ENCODE measurements at regions not wholly inside any gene's neighbourhood (a gene's known extent, or its start where the extent isn't known, plus 50 kb on each side); places are given as distances from the start of the nearest gene placed in this dataset.

DNA sequence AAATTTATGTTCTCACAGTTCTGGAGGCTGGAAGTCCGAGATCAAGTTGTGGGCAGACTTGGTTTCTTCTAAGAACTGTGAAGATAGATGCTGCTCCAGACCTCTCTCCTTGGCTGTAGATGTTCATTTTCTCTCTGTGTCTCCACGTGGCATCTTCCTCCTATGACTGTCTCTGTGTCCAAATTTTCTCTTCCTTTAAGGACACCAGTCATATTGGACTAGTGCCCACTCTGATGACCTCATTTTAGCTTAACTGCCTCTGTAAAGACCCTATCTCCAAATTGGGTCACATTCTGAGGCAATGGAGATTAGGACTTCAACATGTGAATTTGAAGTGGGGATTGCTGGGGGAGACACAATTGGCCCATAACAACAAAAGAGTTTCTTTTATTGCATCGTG is 125.3 kb upstream of the ETS2 start:
- H3K9me3 ChIP-seq (ENCODE audit: low read depth, low read length) = no peaks in the 10 kb centered on the region
- H3K27ac ChIP-seq = no peak overlapping the region
- H3K36me3 ChIP-seq (ENCODE audit: insufficient read depth, low read length) = no peaks in the 10 kb centered on the region
- H3K4me3 ChIP-seq = no peak overlapping the region
- H3K9ac ChIP-seq (ENCODE audit: insufficient read length) = no peak overlapping the region
- TF ChIP-seq FOXP2 (optimal IDR thresholded peaks at IDR 0.05; ENCODE audit: control extremely low read depth, extremely low read length, insufficient read depth) (no peak), POLR2AphosphoS5 (IDR thresholded peaks at IDR 0.05; ENCODE audit: borderline replicate concordance, low read depth, low read length) (no peak)
- no peak for DNase-seq (ENCODE audit: low read depth, low spot score)

DNA sequence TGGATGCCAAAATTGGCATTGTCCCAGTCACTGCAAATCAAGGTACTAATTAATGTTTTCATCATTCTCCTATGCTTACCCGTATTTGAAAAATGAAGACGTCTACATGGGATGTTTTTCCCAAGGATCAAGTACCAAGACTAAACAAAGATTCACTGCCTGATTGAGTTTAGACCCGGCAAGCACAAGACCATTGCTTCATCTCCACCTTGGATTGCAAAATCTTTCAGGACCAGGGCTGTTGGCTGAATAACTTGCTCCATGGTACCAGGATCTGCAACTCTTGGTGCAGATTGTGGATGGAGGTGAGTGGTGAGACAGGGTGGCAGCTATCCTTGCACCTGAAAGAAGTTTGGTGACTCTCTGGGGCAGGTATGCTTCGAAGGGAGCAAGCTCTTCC is 122.5 kb upstream of the ETS2 start:
- Histone ChIP-seq H3K4me3 (no peak overlapping the region), H3K9ac (ENCODE audit: insufficient read length) (no peak overlapping the region), H3K36me3 (ENCODE audit: insufficient read depth, low read length) (no peaks in the 10 kb centered on the region), H3K27ac (no peak overlapping the region), H3K9me3 (ENCODE audit: low read depth, low read length) (no peaks in the 10 kb centered on the region)
- DNase-seq (ENCODE audit: low read depth, low spot score) = no peak
- TF ChIP-seq EZH2 (IDR thresholded peaks at IDR 0.05) (no peak), FOXP2 (optimal IDR thresholded peaks at IDR 0.05; ENCODE audit: control extremely low read depth, extremely low read length, insufficient read depth) (no peak), POLR2AphosphoS5 (IDR thresholded peaks at IDR 0.05; ENCODE audit: borderline replicate concordance, low read depth, low read length) (no peak)

DNA sequence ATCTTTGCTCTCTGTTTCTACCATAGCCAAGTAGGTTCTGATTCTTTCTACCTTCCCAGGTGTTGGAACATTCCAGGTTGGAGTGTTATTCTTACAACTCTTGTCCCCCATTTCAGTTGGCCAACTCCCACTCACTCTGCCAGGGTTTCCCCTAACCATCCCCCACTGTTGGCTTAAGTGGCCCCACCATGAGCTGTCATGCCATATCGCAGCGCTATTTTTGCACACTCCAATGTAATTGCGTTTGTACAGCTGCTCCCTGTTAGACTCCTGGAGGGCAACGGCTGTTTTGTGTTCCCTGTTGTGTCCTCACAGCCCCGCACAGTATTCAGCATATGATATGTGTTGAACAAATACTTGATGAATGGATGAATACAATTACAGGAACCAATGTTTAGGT is 117.7 kb upstream of the ETS2 start:
- Histone ChIP-seq H3K27ac (no peak overlapping the region), H3K4me3 (no peak overlapping the region), H3K9me3 (ENCODE audit: low read depth, low read length) (no peaks in the 10 kb centered on the region), H3K9ac (ENCODE audit: insufficient read length) (no peak overlapping the region), H3K36me3 (ENCODE audit: insufficient read depth, low read length) (no peaks in the 10 kb centered on the region)
- TF ChIP-seq FOXP2 (optimal IDR thresholded peaks at IDR 0.05; ENCODE audit: control extremely low read depth, extremely low read length, insufficient read depth) = no peak
- TF ChIP-seq POLR2AphosphoS5 (IDR thresholded peaks at IDR 0.05; ENCODE audit: borderline replicate concordance, low read depth, low read length) = no peak
- TF ChIP-seq EZH2 (IDR thresholded peaks at IDR 0.05) = no peak
- no peak for DNase-seq (ENCODE audit: low read depth, low spot score)

DNA sequence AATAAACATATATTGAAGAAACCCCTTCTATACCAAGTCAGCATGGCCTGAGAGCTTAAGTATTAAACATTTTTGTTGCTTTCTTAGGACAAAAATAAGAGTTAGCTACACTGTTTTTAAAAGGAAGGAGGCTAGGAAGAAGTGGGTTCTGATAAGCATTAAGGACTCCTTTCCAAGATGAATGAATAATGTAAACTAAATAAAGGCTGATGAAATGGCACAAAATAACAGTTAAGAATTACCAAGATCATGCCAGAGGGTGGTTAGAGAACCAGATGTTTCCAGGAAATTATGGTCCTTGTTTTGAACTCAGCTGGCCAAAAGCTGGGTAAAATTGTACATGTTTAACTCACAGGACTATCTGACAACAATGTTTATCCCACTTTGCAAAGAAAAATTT is 114.1 kb upstream of the ETS2 start:
- Histone ChIP-seq H3K9me3 (ENCODE audit: low read depth, low read length) (no peaks in the 10 kb centered on the region), H3K4me3 (no peak overlapping the region), H3K9ac (ENCODE audit: insufficient read length) (no peak overlapping the region), H3K27ac (no peak overlapping the region), H3K36me3 (ENCODE audit: insufficient read depth, low read length) (no peaks in the 10 kb centered on the region)
- TF ChIP-seq FOXP2 (optimal IDR thresholded peaks at IDR 0.05; ENCODE audit: control extremely low read depth, extremely low read length, insufficient read depth) (no peak), POLR2AphosphoS5 (IDR thresholded peaks at IDR 0.05; ENCODE audit: borderline replicate concordance, low read depth, low read length) (no peak), EZH2 (IDR thresholded peaks at IDR 0.05) (no peak)
- DNase-seq (ENCODE audit: low read depth, low spot score) = no peak

DNA sequence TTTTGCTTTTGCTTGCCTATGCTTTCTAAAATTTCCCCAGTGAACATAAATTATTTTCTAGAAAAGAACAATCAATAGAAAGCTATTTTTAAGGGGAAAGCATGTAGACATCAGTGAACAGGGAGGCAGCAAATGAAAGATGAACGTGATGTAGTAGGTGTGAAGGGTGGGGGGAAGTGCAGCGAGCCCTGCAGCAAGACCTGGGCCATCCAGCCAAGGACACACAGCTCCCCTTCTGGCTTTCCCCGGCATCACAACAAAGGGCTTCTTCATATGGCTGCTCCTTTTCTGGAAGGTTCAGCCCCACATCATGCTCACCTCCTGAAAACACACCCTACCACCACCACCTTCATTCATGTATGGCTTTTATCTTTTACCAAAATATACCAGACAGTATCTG is 109.2 kb upstream of the ETS2 start:
- Histone ChIP-seq H3K4me3 (no peak overlapping the region), H3K27ac (no peak overlapping the region), H3K9me3 (ENCODE audit: low read depth, low read length) (no peaks in the 10 kb centered on the region), H3K9ac (ENCODE audit: insufficient read length) (no peak overlapping the region), H3K36me3 (ENCODE audit: insufficient read depth, low read length) (no peaks in the 10 kb centered on the region)
- no peak for DNase-seq (ENCODE audit: low read depth, low spot score)
- no peak for TF ChIP-seq POLR2AphosphoS5 (IDR thresholded peaks at IDR 0.05; ENCODE audit: borderline replicate concordance, low read depth, low read length)

DNA sequence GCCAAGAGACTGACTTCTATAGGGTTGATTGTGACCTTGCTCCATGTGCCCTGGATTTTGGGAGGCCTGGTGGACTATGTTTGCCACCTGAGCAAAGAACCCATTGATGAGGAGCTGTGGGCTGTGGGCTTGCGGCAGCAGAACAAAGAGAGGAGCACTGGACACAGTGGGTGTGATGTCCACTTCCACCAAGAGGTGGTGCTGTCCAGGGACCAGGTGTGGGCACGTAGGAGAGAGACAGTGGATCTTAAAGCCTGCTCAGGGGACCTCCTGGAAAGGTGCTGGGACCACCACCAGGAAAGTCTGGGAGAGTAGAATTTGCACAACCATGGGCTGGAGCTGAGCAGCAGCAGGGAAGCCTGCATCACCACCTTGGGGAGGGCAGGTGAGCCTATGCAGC is 106.7 kb upstream of the ETS2 start:
- no peak overlapping the region for H3K27ac ChIP-seq
- no peak overlapping the region for H3K9ac ChIP-seq (ENCODE audit: insufficient read length)
- no peaks in the 10 kb centered on the region for H3K9me3 ChIP-seq (ENCODE audit: low read depth, low read length)
- no peak for DNase-seq (ENCODE audit: low read depth, low spot score)
- no peak for TF ChIP-seq POLR2AphosphoS5 (IDR thresholded peaks at IDR 0.05; ENCODE audit: borderline replicate concordance, low read depth, low read length)
- TF ChIP-seq EZH2 (IDR thresholded peaks at IDR 0.05) = no peak
- no peak overlapping the region for H3K4me3 ChIP-seq
- no peaks in the 10 kb centered on the region for H3K36me3 ChIP-seq (ENCODE audit: insufficient read depth, low read length)

DNA sequence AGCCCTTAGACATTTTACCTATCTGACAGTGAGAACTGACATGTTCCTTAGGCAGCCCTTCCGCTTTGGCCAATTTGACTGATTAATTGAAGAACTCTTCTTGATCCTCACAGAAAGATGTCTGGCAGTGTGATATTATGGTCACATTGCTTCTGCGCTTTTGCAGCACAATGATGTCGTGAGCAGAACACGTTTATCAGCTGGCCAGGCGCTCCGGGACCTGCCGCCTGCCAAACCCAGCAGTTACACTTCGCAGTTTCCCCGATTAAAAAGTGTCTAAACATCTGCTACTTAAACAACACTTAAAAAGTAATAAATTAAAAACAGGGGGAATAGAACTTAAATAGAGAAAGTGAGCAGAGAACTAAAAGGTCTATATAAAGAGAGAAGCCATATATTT is 103.5 kb upstream of the ETS2 start:
- DNase-seq (ENCODE audit: low read depth, low spot score) = no peak

DNA sequence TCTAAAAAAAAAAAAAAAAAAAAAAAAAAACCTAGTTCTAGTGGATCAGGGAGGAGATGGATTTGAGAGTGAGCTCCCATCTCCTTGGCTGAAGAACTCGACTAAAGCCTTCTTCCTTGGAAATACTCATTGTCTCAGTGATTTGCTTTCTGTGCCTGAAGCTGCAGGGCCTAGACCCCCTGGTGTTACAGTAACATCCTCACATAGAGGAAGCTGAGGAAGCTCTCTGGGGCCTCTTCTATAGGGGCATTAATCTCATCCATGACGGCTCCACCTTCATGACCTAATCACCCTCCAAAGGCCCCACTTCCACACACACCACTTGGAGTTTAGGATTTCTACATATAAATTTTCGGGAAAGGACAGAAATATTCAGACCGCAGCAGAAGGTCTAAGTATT is 95.9 kb upstream of the ETS2 start:
- DNase-seq (ENCODE audit: low read depth, low spot score) = peak; percentile 39
- TF ChIP-seq FOXP2 (optimal IDR thresholded peaks at IDR 0.05; ENCODE audit: control extremely low read depth, extremely low read length, insufficient read depth) = no peak
- no peak for TF ChIP-seq POLR2AphosphoS5 (IDR thresholded peaks at IDR 0.05; ENCODE audit: borderline replicate concordance, low read depth, low read length)
- TF ChIP-seq EZH2 (IDR thresholded peaks at IDR 0.05) = no peak
- Histone ChIP-seq H3K27ac (peak overlapping the region; percentile 22; the same call in 1 of the 2 replicates), H3K9ac (ENCODE audit: insufficient read length) (no peak overlapping the region), H3K36me3 (ENCODE audit: insufficient read depth, low read length) (no peaks in the 10 kb centered on the region), H3K4me3 (no peak overlapping the region), H3K9me3 (ENCODE audit: low read depth, low read length) (no peaks in the 10 kb centered on the region)

More for the DNA sequence above, 103.5 kb upstream of the ETS2 start:
- TF ChIP-seq POLR2AphosphoS5 (IDR thresholded peaks at IDR 0.05; ENCODE audit: borderline replicate concordance, low read depth, low read length) (no peak), FOXP2 (optimal IDR thresholded peaks at IDR 0.05; ENCODE audit: control extremely low read depth, extremely low read length, insufficient read depth) (no peak), EZH2 (IDR thresholded peaks at IDR 0.05) (no peak)
- no peak overlapping the region for H3K27ac ChIP-seq
- no peaks in the 10 kb centered on the region for H3K36me3 ChIP-seq (ENCODE audit: insufficient read depth, low read length)
- no peak overlapping the region for H3K9ac ChIP-seq (ENCODE audit: insufficient read length)
- no peaks in the 10 kb centered on the region for H3K9me3 ChIP-seq (ENCODE audit: low read depth, low read length)
- H3K4me3 ChIP-seq = no peak overlapping the region

DNA sequence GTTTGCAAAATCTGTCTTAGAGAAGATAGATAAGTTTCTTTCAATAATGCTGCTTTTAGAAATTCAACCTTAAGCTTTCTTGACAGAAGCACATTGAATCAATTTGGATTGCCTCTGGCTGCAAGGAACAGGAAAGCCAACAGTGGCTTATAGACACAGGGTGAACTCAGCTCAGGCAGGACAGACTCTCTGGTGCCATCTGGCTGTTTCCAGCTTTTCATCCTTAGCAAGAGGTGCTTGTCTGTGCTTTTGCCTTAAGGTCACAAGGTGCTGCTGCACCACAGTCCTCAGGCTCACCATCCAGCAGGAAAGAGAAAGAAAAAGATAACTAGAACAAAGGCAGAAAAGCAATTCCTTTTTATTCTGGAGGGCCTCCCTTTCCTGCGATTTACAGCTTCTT is 93.7 kb upstream of the ETS2 start:
- H3K27ac ChIP-seq = peak overlapping the region; percentile 51; the same call in 1 of the 2 replicates
- no peak overlapping the region for H3K9ac ChIP-seq (ENCODE audit: insufficient read length)
- H3K9me3 ChIP-seq (ENCODE audit: low read depth, low read length) = no peaks in the 10 kb centered on the region
- no peak for TF ChIP-seq EZH2 (IDR thresholded peaks at IDR 0.05)
- TF ChIP-seq POLR2AphosphoS5 (IDR thresholded peaks at IDR 0.05; ENCODE audit: borderline replicate concordance, low read depth, low read length) = no peak
- TF ChIP-seq FOXP2 (optimal IDR thresholded peaks at IDR 0.05; ENCODE audit: control extremely low read depth, extremely low read length, insufficient read depth) = no peak
- DNase-seq (ENCODE audit: low read depth, low spot score) = no peak
- H3K4me3 ChIP-seq = 0 out of 2 replicates have a peak overlapping the region, but pooled peaks have one; percentile 23
- H3K36me3 ChIP-seq (ENCODE audit: insufficient read depth, low read length) = no peaks in the 10 kb centered on the region
